ENCODE measurements at regions not wholly inside any gene's neighbourhood (a gene's known extent, or its start where the extent isn't known, plus 50 kb on each side); places are given as distances from the start of the nearest gene placed in this dataset.

- Histone ChIP-seq H3K36me3 (no peaks in the 10 kb centered on the region), H3K27ac (no peak overlapping the region), H3K27me3 (no peaks in the 10 kb centered on the region), H3K4me3 (no peak overlapping the region), H3K9me3 (peaks cover 0 to 4% (median 0%) of the 10 kb centered on the region in 4 donors), H3K4me1 (peaks cover 0 to 3% (median 0%) of the 10 kb centered on the region in 4 donors)
- ATAC-seq (ENCODE audit: low FRiP score in 2 of 2) (no peak), DNase-seq (no peak)
- TF ChIP-seq CTCF (IDR thresholded peaks at IDR 0.05), result no peak
- TF ChIP-seq EP300 (IDR thresholded peaks at IDR 0.05), result no peak
- TF ChIP-seq POLR2AphosphoS5 (IDR thresholded peaks at IDR 0.05), result no peak
- no peak for TF ChIP-seq POLR2A (IDR thresholded peaks at IDR 0.05)
- WGBS, 2 donors, result 82 to 90% methylated on average over 2 of the region's 2 CpGs
Observed at GRCh38 chr14:22230517-22230916, 358.5 kb downstream of the DAD1 start.

GRCh38 chr14:22227084-22227483 is 361.9 kb downstream of the DAD1 start:
- 74 to 82% methylated on average over 4 of the region's 4 CpGs for WGBS, 2 donors
- Histone ChIP-seq H3K27ac (no peak overlapping the region), H3K36me3 (no peaks in the 10 kb centered on the region), H3K27me3 (no peaks in the 10 kb centered on the region), H3K9me3 (no peaks in the 10 kb centered on the region), H3K4me1 (peaks cover 0 to 3% (median 0%) of the 10 kb centered on the region in 4 donors), H3K4me3 (no peak overlapping the region)
- DNase-seq (no peak), ATAC-seq (ENCODE audit: low FRiP score in 2 of 2) (no peak)
- no peak for TF ChIP-seq POLR2A (IDR thresholded peaks at IDR 0.05)
- no peak for TF ChIP-seq CTCF (IDR thresholded peaks at IDR 0.05)
- TF ChIP-seq POLR2AphosphoS5 (IDR thresholded peaks at IDR 0.05), result no peak
- no peak for TF ChIP-seq EP300 (IDR thresholded peaks at IDR 0.05)

GRCh38 chr14:22226381-22226780 is 362.6 kb downstream of the DAD1 start:
- TF ChIP-seq CTCF (IDR thresholded peaks at IDR 0.05), result peak in 2 of 6 experiments; percentile 23 to 38
- no peak for TF ChIP-seq POLR2A (IDR thresholded peaks at IDR 0.05)
- TF ChIP-seq EP300 (IDR thresholded peaks at IDR 0.05), result no peak
- TF ChIP-seq POLR2AphosphoS5 (IDR thresholded peaks at IDR 0.05), result no peak
- 40 to 56% methylated on average over 8 of the region's 8 CpGs for WGBS, 2 donors
- DNase-seq, result no peak
- peaks cover 0 to 3% (median 0%) of the 10 kb centered on the region in 4 donors for H3K4me1 ChIP-seq
- H3K27me3 ChIP-seq, result no peaks in the 10 kb centered on the region
- ATAC-seq (ENCODE audit: low FRiP score in 2 of 2), result peak; percentile 34 to 39
- H3K36me3 ChIP-seq, result no peaks in the 10 kb centered on the region
- no peak overlapping the region for H3K4me3 ChIP-seq
- H3K27ac ChIP-seq, result no peak overlapping the region
- H3K9me3 ChIP-seq, result no peaks in the 10 kb centered on the region

- Histone ChIP-seq H3K27ac (no peak overlapping the region), H3K4me1 (peaks cover 0 to 3% (median 0%) of the 10 kb centered on the region in 4 donors), H3K27me3 (no peaks in the 10 kb centered on the region), H3K4me3 (no peak overlapping the region), H3K36me3 (no peaks in the 10 kb centered on the region), H3K9me3 (no peaks in the 10 kb centered on the region)
- no peak for ATAC-seq (ENCODE audit: low FRiP score in 2 of 2)
- 53 to 63% methylated on average over 4 of the region's 4 CpGs for WGBS, 2 donors
- DNase-seq, result no peak
- no peak for TF ChIP-seq POLR2AphosphoS5 (IDR thresholded peaks at IDR 0.05)
Observed at GRCh38 chr14:22225516-22226140, 363.4 kb downstream of the DAD1 start.

GRCh38 chr14:22221508-22221907 is 367.5 kb downstream of the DAD1 start:
- no peaks in the 10 kb centered on the region for H3K36me3 ChIP-seq
- no peaks in the 10 kb centered on the region for H3K27me3 ChIP-seq
- WGBS, 2 donors, result 20 to 38% methylated on average over 3 of the region's 3 CpGs
- ATAC-seq (ENCODE audit: low FRiP score in 2 of 2), result no peak
- DNase-seq, result no peak
- peaks cover 0 to 2% (median 0%) of the 10 kb centered on the region in 4 donors for H3K4me1 ChIP-seq
- no peak overlapping the region for H3K27ac ChIP-seq
- H3K4me3 ChIP-seq, result no peak overlapping the region
- no peaks in the 10 kb centered on the region for H3K9me3 ChIP-seq
- TF ChIP-seq POLR2AphosphoS5 (IDR thresholded peaks at IDR 0.05) (no peak), CTCF (IDR thresholded peaks at IDR 0.05) (peak in 1 of 6 experiments; percentile 9)

Data from upper lobe of left lung (tissue), 6 donors.